ENCODE measurements at regions not wholly inside any gene's neighbourhood (a gene's known extent, or its start where the extent isn't known, plus 50 kb on each side); places are given as distances from the start of the nearest gene placed in this dataset.

- DNase-seq (ENCODE audit: low read depth): peak; percentile 2
These were observed 412.1 kb upstream of the MYT1L start for GRCh38 chr2:2743164-2743571.

GRCh38 chr2:2742726-2743125 lies 411.7 kb upstream of the MYT1L start:
- TF ChIP-seq CTCF (IDR thresholded peaks at IDR 0.05; ENCODE audit: insufficient read depth, low read length): no peak
- H3K4me3 ChIP-seq (ENCODE audit: low read depth, low read length): no peak overlapping the region
- DNase-seq (ENCODE audit: low read depth): no peak

More at GRCh38 chr2:2743164-2743571, 412.1 kb upstream of the MYT1L start:
- TF ChIP-seq CTCF (IDR thresholded peaks at IDR 0.05; ENCODE audit: insufficient read depth, low read length): no peak
- H3K4me3 ChIP-seq (ENCODE audit: low read depth, low read length): no peak overlapping the region

- H3K4me3 ChIP-seq (ENCODE audit: low read depth, low read length): no peak overlapping the region
- TF ChIP-seq CTCF (IDR thresholded peaks at IDR 0.05; ENCODE audit: insufficient read depth, low read length): no peak
- DNase-seq (ENCODE audit: low read depth): no peak
These were observed 409.2 kb upstream of the MYT1L start for GRCh38 chr2:2740238-2740775.

- TF ChIP-seq CTCF (IDR thresholded peaks at IDR 0.05; ENCODE audit: insufficient read depth, low read length): no peak
- no peak overlapping the region for H3K4me3 ChIP-seq (ENCODE audit: low read depth, low read length)
- DNase-seq (ENCODE audit: low read depth): no peak
These were observed 408.2 kb upstream of the MYT1L start for GRCh38 chr2:2739231-2739795.

GRCh38 chr2:2738684-2739083 lies 407.6 kb upstream of the MYT1L start:
- H3K4me3 ChIP-seq (ENCODE audit: low read depth, low read length): no peak overlapping the region
- no peak for TF ChIP-seq CTCF (IDR thresholded peaks at IDR 0.05; ENCODE audit: insufficient read depth, low read length)
- DNase-seq (ENCODE audit: low read depth): no peak

- TF ChIP-seq CTCF (IDR thresholded peaks at IDR 0.05; ENCODE audit: insufficient read depth, low read length): no peak
- DNase-seq (ENCODE audit: low read depth): no peak
- no peak overlapping the region for H3K4me3 ChIP-seq (ENCODE audit: low read depth, low read length)
These were observed 407.2 kb upstream of the MYT1L start for GRCh38 chr2:2738276-2738675.

GRCh38 chr2:2735041-2735440 lies 404.0 kb upstream of the MYT1L start:
- no peak overlapping the region for H3K4me3 ChIP-seq (ENCODE audit: low read depth, low read length)
- no peak for DNase-seq (ENCODE audit: low read depth)
- TF ChIP-seq CTCF (IDR thresholded peaks at IDR 0.05; ENCODE audit: insufficient read depth, low read length): no peak

All from fibroblast of the aortic adventitia (primary cell).